Retinal pigment epithelial cell (primary cell): ENCODE measurements at regions not wholly inside any gene's neighbourhood (a gene's known extent, or its start where the extent isn't known, plus 50 kb on each side); places are given as distances from the start of the nearest gene placed in this dataset.

ENCODE experiments used
- DNase-seq: peaks from one replicate; pipeline ENCODE4 v3.0.0-alpha.2; 2010; ENCODE audit warnings: low read depth
- H3K4me3 ChIP-seq: 2 replicates; pipeline ENCODE4 v1.5.1; 2011; ENCODE audit warnings: mild to moderate bottlenecking, low read length, control low read depth, moderate library complexity
- CTCF ChIP-seq: conservative IDR thresholded peaks from 2 replicates; pipeline ENCODE4 v1.5.1; 2011; ENCODE audit warnings: low read depth, low read length, control low read depth, inconsistent platforms

DNA sequence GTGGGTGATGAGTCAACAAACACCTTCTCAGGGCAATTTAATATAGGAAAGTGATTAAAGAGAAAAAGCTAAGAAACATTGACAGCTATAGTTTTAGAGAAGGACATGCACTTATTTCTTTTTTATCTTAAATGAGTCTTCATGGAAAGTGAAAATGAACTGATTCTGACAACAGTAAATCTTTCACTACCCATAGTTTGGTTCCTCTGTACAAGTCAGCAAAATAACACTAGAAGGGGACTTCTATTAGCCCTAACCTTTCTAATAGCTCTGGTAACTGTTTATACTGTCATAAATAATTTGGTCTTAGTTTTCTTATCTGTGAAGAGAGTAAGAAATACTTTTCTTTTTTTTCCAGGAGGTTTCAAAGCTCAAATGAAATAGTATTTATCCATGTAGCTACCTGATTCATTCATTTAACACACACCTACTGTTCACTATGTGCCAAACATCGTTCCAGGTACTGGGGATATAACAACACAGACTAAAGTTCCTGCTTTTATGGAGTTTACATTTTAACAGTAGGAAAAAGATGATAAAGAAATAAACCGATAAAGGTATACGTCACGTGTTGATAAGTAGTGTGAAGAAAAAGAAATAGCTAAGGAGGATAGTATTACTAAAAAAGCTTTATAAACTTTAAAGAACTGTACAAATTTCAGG, 148.2 kb downstream of the PCSK1 start:
- DNase-seq: no peak
- no peak overlapping the region for H3K4me3 ChIP-seq
- no peak for TF ChIP-seq CTCF

GRCh38 chr5:96283589-96283988, 149.5 kb downstream of the PCSK1 start:
- TF ChIP-seq CTCF: no peak
- no peak for DNase-seq
- H3K4me3 ChIP-seq: no peak overlapping the region

DNA sequence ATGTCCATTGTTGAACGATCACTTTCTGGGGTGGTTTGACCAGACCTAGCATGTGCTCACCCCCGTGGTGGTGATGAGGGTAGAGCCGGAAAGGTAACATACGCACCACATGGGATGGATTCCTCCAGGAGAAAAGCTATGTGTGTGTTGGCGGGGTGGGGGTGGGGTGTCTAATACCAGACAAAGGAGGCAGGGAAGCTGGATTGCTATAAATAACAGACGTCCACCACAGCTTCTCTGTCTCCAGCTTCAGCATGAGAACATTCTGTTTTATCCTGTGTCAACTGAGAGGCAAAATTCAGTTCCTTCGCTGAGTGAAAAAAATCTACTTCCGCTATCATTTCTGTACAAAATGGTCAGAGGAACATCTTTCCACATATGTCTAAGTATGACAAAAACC, 151.0 kb downstream of the PCSK1 start:
- no peak for TF ChIP-seq CTCF
- H3K4me3 ChIP-seq: no peak overlapping the region
- no peak for DNase-seq

- no peak for TF ChIP-seq CTCF
- no peak overlapping the region for H3K4me3 ChIP-seq
- DNase-seq: no peak
These were observed 152.1 kb downstream of the PCSK1 start for GRCh38 chr5:96280946-96281393.

- TF ChIP-seq CTCF: no peak
- no peak overlapping the region for H3K4me3 ChIP-seq
- no peak for DNase-seq
These were observed 153.1 kb downstream of the PCSK1 start for GRCh38 chr5:96279801-96280542.

- H3K4me3 ChIP-seq: no peak overlapping the region
- no peak for DNase-seq
- TF ChIP-seq CTCF: no peak
These were observed 154.1 kb downstream of the PCSK1 start for GRCh38 chr5:96278981-96279380.

- no peak for DNase-seq
- TF ChIP-seq CTCF: no peak
- no peak overlapping the region for H3K4me3 ChIP-seq
These were observed 158.0 kb downstream of the PCSK1 start for GRCh38 chr5:96275051-96275450.
